Left cardiac atrium (tissue), 4 donors: ENCODE measurements at regions not wholly inside any gene's neighbourhood (a gene's known extent, or its start where the extent isn't known, plus 50 kb on each side); places are given as distances from the start of the nearest gene placed in this dataset.

Experiments
- ATAC-seq, 2 donors: fragments of 200-7000 bp; cut with Tn5 transposase; one replicate each; pipeline ENCODE4 v1.9.1; 2020; ENCODE audit warnings: mild to moderate bottlenecking in 2 of 2, moderate library complexity in 2 of 2
- DNase-seq: peaks from one replicate; pipeline ENCODE4 v3.0.0-alpha.2; 2020
- intact Hi-C, 2 donors: fragments of 100-400 bp; cut with DNase I; formaldehyde crosslinking; loops; one replicate each; pipeline versions ENCODE4 v1.14.1 to v1.15.1; 2022 to 2023
- donor health status: DM: no; HTN: yes; CAD: no.
- donor health status: DM: no; HTN: yes; CAD: no; lungs with severe emphysema.
- donor health status: DM: yes; HTN: yes; CAD: no.
- donor health status: Dilated cardiomyopathy.

DNA sequence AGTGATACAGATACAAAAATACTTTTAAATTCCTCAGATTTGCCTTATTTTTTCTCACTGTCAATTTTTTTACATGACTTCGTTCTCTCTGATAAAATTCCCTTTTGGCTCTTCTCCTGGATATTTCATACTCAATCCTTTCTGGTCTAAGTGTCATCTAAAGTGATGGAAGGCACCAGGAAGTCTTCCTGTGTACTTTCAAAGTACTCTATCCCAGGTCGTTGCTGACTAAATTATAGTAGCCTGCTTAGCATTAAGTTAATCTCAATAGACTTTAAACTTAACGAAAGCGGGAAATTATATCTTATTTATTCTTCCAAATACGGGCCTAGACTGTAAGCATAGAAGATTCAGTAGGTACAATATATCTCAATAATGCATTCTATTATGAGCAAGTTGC lies 67.8 kb downstream of the CASP12 start:
- ATAC-seq: peak in 1 of 2 donors; percentile 53
- intact Hi-C loops: no loop called here
- DNase-seq: no peak

DNA sequence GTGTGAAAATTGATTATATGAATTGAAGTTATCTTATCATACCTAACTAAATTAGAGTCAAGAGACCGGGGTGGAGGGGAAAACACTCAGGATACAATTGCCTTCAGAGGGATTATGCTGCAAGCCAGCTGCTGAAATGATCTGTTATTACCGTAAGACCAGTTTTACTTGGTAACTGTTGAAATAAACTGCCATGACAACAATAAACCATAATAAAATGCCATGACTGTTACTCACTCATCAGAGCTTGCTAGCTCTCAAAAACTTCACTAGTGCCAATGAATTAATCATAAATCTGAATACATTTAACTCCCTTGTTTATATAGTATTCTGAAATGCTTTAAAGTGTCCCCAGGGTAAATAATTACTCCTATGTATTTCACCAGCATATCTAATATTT lies 68.2 kb downstream of the CASP12 start:
- ATAC-seq (peak; percentile 19 to 89), DNase-seq (no peak)
- intact Hi-C loops: no loop called here

DNA sequence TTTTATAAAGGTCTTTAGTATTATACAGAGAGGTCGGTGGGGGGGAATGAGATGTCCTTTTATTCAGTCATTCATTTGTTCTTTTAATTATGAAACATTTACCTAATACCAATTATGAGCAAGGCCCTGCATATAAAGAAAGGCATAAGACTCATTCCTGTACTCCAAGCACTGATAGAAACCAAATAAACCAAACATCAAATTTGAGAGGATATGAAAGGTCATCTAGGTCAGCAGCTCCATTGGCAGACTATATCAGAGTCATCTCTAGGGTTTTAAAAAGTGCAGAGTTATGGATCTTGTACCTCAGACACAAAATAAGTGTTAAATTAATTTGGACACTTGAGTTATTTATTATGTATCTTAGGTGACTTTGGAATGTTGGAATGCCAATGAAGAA lies 71.5 kb downstream of the CASP12 start:
- intact Hi-C loops: no loop called here
- DNase-seq: no peak

DNA sequence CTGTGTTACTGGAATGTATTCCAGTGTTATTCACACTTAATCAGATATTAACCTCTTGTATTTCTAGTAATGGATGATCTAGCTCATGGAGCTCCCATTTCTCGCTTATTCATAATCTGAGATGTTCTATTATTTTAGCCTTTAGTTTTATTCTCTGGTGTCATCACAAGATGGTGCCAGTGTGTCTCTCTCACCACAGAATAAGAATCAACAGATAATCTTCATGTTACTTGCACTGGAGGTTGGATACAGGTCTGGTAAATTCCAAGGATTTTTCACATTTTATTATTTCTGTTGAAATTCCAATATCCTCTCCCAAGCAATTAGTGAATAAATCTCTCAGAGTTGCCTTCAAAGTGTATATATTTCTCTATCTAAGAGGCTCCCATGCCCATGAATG lies 74.6 kb downstream of the CASP12 start:
- intact Hi-C loops: no loop called here
- ATAC-seq: no peak
- DNase-seq: no peak

More for the DNA sequence above, 71.5 kb downstream of the CASP12 start:
- no peak for ATAC-seq

DNA sequence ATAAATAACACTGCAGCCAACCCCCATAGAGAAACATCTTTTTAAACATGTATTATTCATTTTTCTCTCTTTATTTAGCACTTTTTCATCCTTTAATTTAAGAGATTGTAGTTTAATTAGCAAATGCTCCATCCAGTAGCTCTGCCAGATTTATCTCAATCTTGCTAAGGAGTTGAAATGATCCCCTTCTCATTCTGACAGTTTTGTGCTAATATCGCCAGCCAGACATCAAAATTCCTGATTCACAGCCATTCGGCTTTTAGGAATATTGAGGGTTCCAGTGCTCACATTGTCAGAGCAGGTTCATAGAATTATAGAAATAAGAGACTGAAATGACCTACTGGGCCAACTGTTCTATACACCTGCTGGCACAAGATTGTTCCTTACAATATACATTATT lies 77.8 kb downstream of the CASP12 start:
- intact Hi-C loops: no loop called here
- DNase-seq (no peak), ATAC-seq (no peak)

DNA sequence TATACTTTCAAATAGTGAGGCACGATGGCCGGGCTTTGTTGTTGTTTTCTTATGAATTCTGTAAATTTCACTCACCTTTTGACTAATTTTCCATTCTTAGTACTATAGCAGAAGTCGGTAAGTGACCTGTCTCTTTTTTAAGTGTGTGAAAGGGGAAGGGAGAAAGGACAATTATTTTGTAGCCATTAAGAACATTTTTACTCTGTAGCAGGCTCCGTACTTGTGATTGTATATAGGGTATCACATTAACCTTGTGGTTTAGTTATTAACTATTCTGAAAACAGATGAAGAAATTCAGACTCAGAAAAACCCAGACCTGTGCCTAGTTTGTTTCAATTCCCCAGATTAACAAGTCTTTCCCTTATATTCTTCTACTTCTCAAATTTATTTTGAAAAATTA lies 78.7 kb downstream of the CASP12 start:
- DNase-seq: no peak
- no peak for ATAC-seq
- intact Hi-C loops: no loop called here

DNA sequence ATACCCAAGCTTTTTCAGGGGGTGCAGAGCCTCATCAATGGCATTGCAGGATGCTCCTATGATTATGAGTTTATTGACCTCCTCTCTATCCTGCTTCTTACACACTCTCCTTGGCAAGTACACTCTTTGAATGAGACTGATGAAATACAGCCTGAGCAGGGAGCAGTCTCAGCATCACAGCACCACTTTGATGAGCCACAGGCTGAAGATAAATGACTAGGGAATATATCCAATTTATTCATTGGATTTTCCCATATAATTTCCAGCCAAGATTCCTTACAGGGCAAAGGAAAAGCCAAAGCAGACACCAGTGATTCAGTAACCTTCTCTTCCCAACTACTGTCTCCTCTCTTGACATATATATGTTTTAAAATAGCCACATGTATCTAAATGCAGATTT lies 79.2 kb downstream of the CASP12 start:
- no peak for DNase-seq
- no peak for ATAC-seq
- intact Hi-C loops: no loop called here

DNA sequence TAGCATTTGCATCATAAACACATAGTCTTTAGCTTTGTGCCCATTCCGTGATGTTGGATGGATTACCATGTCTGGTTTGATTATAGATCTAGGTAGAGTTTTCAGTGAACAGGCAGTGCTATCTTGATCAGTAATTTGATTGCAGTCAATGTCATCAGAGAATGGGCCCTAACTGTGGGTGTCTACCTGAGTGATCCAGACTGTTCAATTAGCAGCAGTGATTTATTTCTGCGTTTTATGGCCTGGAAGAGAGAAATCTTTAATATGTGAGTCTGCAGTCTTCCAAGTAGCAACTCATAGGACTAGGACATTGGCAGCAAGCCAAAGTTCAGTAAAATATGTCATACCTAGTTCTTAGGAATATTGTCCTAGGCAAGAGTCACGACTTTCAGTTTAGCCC lies 80.3 kb downstream of the CASP12 start:
- ATAC-seq (no peak), DNase-seq (no peak)
- intact Hi-C loops: no loop called here

DNA sequence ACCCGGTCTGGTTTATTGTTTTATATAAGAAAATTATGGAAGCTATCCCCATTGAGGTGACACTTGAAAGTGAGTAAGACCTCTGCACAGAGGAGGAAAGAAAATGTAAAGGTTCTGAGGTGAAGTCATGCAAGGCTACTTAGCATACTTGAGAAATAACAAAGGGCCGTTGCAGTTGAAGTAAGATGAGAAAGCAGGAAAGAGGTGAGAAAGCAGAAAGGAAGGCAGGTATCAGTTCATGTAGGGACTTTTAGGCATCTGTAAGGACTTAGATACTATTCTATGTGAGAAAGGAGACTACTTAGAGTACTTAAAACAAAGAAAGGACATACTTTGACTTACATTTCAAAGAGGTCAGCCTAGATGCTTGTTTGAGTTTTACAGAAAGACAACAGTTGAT lies 84.7 kb downstream of the CASP12 start:
- intact Hi-C loops: no loop called here
- ATAC-seq (no peak), DNase-seq (no peak)

DNA sequence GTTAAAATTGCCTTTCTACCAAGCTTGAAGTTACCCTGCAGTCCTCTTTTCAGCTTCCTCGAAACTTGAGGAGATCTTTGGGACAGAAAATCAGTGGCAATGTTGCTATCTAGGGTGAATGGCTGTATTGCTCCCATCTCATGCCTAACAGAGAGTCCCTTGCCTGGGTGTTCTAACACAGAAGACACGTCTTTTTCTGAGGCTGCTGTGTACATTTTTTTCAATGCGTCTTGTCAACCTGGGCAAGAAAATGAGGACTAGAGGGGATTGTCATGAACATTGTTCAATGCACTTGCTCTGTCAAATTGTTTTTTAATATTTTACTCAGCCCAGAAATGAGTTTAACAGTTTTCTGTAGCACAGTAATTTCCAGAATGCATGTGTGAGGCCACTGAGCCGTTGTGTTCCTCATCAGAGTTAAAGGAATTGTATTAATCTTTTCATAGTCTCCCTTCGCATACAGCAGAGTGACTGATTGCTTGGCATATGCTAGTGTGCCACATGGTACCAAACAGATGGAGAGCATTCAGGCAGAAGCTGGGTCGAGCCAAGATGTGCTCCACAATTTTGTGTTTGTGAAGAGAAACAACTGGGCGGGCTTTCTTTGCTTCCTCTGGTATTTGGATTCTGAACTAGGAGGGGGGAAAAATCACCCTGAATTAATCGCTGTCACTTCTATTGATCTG lies 86.0 kb downstream of the CASP12 start:
- intact Hi-C loops: no loop called here
- DNase-seq: no peak
- ATAC-seq: no peak

DNA sequence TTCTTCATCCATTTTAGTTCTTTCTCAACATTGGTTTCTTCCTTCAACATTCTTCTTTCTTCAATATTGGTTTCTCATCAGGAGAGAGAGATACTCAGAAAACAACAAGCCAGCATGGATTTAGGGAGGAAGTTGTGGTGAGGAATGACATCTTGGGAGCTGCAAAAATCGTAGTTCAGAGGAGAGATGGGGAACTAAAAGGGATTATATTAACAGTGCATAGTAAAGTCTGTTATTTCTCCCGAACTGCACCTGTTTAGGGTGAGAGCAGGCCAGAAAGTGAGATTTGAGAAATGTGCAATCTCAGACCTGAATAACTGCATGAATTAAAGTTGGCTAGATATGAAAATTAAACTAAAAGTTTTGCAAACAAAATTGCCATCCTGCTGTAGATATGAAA lies 94.5 kb downstream of the CASP12 start:
- ATAC-seq (no peak), DNase-seq (no peak)
- intact Hi-C loops: no loop called here

DNA sequence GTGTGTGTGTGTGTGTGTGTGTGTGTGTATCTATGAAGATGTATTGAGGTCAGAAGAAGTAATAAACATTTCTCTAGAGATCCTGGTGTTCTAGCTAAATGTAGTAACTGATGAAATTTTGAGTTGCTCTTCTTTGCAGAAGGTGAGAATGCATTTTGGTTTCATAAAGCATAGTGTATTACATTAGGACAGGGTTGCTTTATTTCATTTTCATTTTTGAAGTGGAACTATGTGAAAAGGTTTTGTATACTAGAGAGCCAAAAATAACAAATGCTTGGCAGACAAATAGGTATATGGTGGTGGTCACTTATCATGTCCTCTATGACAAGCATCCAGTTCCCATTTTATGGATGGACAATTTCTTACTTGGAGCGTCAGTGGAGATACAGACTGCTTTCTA lies 99.0 kb downstream of the CASP12 start:
- ATAC-seq (no peak), DNase-seq (no peak)
- intact Hi-C loops: no loop called here

DNA sequence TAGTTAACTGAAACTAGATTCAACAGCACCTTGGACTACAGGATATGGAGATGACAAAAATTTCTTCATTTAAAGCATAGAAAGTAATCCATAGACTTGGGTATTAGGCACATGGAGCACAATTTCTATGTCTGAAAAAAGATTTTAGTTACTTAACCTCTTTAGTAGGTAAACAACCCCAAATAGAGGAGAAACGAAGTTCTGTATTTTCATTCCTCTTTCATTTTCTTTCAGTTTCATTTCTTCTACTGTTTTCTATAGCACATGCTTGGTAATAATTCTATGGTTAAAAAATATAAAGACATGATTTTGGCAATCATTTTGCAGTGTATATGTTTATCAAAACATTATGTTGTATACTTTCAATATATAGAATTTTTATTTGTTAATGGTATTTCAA lies 99.5 kb downstream of the CASP12 start:
- intact Hi-C loops: no loop called here
- ATAC-seq: no peak

DNA sequence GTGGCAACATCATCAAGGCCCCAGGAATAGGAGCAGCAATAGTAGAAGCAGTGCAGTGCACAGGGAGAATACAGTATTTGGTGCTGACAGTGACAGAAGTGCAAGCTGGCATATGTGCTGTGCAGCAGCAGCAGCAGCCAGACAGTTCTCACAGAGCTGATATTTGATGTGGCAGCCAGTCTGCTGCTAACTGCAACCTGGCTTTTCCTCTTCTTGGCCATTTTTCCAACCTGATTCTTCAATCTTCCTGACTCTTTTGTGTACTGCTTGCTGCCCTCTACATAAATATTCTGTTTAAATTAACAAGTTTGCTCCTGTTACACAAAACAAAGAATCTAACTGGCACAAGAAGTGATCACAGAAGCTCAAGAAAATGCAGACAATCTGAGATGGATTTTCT lies 102.0 kb downstream of the CASP12 start:
- DNase-seq (no peak), ATAC-seq (no peak)
- intact Hi-C loops: no loop called here

More for the DNA sequence above, 99.5 kb downstream of the CASP12 start:
- no peak for DNase-seq

DNA sequence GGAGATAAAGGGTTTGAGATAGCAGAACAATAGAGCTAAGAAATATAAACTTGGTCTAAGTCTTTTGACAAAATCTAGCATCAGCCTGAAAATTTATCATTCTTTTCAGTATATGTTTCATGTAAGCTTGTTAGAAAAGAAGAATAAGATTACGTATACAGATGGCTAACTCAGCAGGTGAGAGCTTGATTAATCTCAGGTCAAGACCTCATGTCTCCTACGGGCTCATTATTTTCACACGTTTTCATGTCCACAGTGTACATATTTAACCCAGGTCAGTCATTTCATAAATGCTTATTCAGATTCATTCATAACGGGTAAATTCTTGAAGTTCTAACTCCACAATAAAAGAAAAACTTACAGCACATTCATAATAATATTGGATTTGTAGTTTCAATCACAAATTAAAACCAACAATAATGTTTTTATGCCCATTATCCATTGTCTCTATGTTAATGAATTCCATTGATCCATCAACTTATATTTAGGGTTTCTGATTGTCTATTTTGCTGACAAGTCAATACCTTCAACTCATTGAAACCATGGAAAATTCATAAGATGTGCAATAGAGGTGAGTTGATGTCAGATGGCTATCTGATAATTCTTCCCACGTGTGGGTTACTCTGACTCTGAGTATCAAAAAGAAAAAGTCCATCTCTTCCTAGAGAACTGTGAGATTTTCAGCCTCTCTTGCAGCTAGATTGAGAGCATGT lies 102.6 kb downstream of the CASP12 start:
- ATAC-seq: no peak
- DNase-seq: no peak

DNA sequence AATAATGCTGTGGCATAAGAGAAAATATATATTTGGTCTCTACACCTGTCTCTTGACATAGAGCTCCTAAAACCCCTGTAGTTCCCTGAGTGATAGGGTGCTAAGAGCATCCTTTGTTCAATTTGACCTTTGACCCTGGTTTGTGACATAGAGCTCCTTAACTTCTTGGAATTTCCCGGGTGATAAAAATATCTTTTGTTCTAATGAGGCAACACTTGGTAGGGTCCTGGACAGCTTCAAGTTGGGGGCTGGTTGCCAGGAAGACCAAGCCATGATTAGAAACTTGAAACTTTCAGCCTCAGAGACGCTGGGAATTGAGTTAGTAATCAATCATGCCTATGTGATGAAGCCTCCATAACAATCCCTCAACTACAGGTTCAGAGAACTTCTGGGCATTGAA lies 105.4 kb downstream of the CASP12 start:
- intact Hi-C loops: no loop called here

More for the DNA sequence above, 102.6 kb downstream of the CASP12 start:
- intact Hi-C loops: no loop called here

DNA sequence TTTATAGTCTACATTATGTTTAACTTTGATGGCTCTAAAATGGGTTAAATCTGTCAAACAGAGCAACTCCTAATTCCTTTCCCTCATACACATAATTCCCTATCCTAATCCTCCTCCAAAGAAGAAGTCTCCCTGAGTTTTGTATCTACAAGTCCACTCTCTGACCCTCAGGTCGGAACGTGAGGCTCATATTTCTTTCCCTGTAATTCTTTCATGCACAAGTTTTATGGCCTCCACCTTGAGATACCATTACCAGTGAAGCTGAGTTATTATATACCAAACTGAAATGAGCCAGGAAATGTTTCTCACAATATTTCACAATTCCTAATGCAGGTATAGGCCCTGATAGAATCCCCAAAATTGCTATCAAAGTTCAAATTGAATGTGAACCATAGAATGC lies 106.4 kb downstream of the CASP12 start:
- intact Hi-C loops: no loop called here
- no peak for ATAC-seq

More for the DNA sequence above, 105.4 kb downstream of the CASP12 start:
- DNase-seq (no peak), ATAC-seq (no peak)

DNA sequence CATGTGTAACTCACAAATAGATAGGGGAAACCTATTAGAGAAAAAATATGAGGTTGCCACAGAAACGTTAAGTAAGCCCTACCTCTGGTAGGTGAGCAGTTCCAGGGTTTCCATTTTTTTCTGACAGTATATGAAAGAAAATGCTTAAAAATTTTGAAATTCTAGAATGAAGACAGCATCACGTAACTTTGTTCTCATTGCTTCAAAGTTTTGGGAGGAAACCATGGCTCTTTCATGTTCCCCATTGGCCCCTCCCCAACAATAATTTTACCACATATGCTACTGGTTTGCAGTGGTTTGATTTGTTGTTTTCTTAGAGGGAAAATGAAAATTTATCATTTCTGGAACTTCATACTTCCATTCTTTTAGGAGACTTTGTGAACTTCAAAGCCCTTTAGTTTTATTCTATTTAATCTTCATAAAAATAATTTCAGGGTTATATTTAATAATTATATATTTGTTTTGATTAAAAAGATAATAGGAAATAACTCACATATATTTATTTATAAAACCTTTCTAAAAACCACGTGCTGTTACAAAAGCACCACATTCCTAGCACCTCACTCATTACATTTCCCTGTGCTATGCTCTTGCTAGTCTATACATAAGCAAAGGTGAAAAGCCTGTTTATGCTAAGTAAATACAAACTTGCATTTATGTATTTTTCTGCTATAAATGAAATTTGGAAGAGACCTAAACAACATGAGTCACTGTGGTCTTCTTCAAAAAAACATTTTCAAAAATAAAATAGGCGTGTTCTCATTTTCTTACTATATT lies 113.4 kb downstream of the CASP12 start:
- ATAC-seq (no peak), DNase-seq (no peak)
- intact Hi-C loops: no loop called here

More for the DNA sequence above, 106.4 kb downstream of the CASP12 start:
- DNase-seq: no peak

DNA sequence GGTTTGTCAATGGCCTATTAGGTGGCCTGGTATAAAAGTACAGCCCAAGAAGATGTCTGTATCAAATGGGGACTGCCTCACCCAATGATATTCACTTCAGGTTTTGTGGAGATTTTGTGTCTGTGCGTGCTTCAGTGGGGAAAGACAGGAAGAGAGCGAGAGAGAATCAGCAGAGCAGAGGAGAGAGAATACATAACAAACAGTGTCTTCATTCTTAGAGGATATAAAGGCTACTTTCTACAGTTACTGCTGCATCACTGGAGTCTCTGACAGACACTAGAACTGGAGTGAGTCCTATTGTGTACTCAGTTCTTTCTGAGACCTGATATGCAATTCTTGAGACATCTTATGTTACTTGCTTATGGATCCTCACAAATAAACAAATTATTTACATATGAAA lies 115.0 kb downstream of the CASP12 start:
- intact Hi-C loops: no loop called here
- DNase-seq (no peak), ATAC-seq (no peak)

DNA sequence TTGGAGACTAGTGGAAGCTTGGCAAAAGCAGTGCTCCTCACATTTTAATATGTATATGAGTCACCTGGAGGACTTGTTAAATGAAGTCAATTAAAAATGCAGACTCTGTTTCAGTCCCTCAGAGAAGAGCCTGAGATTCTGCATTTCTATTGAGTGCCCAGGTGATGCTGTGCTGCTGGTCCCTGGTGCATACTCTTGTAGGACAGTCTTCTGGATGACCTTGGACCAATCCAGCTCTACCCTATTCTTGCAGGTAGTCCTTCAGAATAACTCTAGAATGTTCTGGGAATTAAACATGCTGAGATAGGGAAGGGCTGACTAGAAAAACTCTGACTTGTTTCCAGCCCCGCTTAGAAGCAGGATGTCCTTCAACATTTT lies 115.9 kb downstream of the CASP12 start:
- intact Hi-C loops: no loop called here
- ATAC-seq (no peak), DNase-seq (no peak)
